Muscle of arm (tissue), 1 donor: ENCODE measurements at regions not wholly inside any gene's neighbourhood (a gene's known extent, or its start where the extent isn't known, plus 50 kb on each side); places are given as distances from the start of the nearest gene placed in this dataset.

ENCODE experiments used
- DNase-seq: peaks from one replicate; pipeline ENCODE4 v3.0.0-alpha.2; 2013

DNA sequence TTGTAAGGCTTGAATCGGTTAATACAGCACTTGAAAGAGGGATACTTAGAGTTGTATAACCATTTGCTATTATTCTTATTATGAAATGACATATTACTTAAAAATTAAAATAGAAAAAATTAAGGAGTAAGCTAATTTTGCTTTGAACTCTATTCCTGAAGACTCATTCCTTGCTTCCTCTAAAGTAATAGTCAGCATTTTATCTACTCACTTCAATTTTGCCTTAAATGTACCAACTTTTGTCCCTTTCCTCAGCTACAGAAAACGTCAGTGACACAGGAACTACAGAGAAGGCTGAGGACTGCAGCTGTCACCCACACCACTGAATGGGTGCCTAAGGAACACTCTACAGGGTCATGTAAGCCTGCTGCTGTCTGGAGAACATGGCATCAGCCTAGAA is 80.7 kb upstream of the OSR1 start:
- DNase-seq = no peak

- DNase-seq = no peak
Measured at GRCh38 chr2:19435815-19436214, 77.4 kb upstream of the OSR1 start.

DNA sequence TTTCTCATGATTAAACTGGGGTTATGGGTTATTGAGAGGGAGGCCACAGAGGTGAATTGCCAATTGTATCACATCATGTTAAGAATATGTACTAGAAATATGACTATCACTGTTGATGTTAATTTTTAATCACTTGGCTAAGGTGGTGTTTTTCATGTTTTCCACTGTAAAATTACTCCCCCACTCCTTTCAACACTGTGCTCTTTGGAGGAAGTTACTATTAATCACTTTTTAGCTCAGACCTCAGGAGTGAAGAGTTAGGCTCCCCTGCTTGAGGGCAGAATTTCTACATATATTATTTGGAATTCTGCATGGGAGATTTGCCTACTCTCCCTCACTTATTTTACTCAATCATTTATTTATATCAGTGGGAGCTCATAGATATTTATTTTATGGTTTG is 76.0 kb upstream of the OSR1 start:
- no peak for DNase-seq

DNA sequence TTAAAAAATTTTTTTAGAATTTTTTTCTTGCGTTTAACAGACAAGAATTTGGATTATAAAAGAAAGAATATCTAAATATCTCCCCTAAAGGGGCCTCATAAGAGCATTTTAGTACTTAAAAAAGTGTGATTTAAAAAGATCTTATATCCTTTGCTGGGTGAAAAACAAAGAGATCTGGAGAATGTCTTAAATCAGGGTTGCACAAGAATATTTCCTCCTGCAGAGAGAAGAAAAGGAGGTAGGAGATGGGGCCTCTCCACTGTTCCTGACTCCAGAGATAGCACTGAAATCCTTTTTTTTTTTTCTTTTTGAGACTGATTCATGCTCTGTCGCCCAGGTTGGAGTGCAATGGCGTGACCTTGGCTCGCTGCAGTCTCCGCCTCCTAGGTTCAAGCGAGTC is 68.5 kb upstream of the OSR1 start:
- DNase-seq = no peak

DNA sequence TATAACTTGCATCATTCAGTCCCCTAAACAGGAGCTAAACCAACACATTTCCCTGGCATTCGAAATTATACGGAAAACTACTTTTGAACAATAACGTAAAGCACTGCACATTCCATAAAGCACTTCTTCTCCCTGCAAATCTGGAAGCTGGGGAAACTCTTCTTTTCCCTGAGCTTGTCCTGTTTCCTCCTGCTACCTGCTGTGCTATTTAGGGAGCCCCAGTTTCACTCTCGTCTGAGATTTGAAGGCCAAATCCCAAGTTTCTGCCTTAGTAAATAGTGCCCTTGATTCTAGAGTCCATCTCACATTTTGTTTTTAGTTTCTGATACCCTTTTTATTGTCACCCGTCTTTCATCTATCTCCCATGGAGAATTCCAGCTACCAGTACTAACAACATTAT is 67.7 kb upstream of the OSR1 start:
- DNase-seq = no peak

DNA sequence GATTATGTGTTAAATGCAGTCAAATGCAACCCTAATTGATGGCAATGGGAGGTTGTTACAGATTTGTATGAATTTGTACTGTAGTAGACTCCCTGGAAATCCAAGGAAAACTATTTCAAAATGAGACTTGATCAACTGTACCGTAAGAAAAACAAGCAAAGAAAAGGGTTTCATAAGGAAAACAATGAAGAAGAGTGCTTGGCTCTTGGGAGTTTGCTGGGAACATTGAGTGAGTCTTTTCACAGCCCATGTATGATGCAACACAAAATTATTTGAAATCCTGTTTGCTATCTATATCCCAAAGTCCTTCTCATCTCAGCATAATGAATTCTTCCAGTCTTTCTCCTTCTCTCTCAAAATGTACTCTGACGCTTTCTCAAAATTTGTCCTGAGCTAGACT is 67.0 kb upstream of the OSR1 start:
- DNase-seq = no peak

DNA sequence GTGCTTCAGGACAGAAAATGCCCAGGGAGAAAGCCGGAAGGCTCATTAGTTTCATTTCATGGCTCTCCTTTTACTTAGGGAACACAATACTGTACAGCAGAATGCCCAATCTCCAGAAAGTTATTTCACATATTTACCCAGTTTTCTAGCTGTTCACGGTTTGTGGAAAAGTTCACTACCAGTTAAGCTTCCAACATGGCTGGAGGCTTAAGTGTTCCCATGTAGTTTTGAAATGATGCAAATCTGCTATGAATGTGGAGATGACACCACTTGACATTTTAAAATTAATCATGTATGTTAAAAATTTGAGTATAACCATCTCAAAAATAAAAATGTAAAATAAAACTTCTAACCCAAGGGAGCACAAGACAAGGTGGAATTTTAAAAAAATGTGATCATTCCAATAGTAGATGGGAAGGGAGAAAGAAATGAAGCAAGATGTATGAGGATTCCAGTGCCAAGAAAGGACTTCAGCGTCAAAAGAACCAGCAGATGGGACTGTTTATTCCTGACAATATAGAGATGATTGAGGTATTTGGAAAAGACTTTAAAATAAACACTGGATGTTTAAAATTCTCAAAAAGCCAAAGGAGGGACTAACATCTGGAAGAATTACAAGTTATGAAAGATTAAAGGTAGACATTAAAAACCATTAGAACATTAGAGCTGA is 60.9 kb upstream of the OSR1 start:
- DNase-seq = no peak

DNA sequence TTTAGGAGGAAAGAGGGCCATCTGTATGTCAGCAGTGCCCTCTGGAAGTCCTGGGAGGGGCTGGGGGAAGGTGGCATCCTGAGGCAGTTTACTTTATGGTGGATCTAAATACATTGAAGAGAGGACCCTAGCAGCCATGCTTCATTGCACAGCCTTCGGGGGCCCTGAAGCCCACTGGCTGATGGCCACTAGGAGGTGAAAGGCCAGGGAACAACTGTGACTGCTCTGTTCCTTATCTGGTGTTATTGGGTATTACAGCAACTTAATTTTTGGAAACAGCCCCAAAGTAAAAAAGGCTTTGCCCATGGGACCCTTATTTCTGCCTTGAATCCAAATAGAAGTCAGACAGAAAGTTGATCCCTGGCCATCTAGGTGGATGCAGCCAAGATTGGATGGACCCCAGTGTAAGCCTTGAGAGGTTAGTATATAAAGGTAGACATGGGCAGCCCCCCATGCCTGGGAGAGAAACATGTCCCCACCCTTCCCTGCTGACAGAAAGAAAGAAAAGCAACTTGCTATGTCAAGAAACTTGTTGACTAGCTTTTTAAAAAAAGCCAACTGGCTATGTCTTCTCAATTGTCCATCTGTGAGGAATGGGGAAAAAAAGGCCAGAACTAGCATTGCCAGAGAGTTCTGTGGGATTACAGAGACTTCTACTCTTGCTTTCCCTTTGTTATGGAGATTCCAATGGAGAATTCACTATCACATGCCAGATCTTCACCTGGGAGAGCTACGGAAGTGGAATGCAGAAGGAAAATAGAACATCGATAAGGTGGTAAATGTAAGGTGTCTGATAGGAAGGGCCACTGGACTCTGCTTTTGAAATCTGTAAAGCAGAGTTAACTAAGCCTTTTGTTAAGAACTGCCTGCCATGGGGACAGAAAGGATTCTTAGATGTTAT is 58.6 kb upstream of the OSR1 start:
- DNase-seq = no peak

GRCh38 chr2:19416083-19416482 is 57.7 kb upstream of the OSR1 start:
- DNase-seq = no peak

DNA sequence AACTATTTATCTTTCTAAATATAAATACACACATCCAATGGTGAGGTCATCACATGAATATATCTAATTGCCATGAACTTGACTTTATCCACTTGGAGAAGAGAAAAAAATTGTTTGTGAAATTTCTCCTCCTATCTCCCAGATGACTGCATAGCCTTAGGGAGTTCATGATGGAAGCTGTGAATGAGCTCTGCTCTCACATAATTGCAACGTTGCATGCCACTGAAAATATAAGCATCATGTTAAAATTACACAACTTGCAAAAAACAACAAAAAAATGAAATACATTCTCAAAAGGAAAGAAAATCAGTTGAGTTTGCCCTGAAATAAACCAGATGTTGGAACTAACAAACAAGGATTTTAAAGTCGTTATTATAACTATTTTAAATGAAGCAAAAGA is 50.6 kb upstream of the OSR1 start:
- DNase-seq = no peak

- DNase-seq = no peak
Measured at GRCh38 chr2:19408592-19408991, 50.2 kb upstream of the OSR1 start.
